HepG2 (cell line): ENCODE measurements at regions not wholly inside any gene's neighbourhood (a gene's known extent, or its start where the extent isn't known, plus 50 kb on each side); places are given as distances from the start of the nearest gene placed in this dataset.

Source experiments
- KLF11 ChIP-seq: IDR thresholded peaks from 2 replicates; pipeline ENCODE4 v1.6.1; 2016; ENCODE audit warnings: missing compliant biosample characterization
- KLF13 ChIP-seq: sonication (generic); formaldehyde crosslinking; IDR thresholded peaks from 2 replicates; pipeline ENCODE4 v1.4.0; 2020; ENCODE audit warnings: mild to moderate bottlenecking, missing genetic modification reagents
- MAFK ChIP-seq, 2 experiments: IDR thresholded peaks in 1 of 2; conservative IDR thresholded peaks in 1 of 2; 2 replicates each; pipeline ENCODE4 v1.6.1; 2011; ENCODE audit warnings: improper control_type of control experiment in 2 of 2, low read length in 2 of 2
- MIXL1 ChIP-seq: IDR thresholded peaks from 2 replicates; pipeline ENCODE4 v1.6.1; 2016
- NCOA2 ChIP-seq: sonication (generic); formaldehyde crosslinking; IDR thresholded peaks from 2 replicates; pipeline ENCODE4 v1.8.0; 2022; ENCODE audit warnings: inconsistent platforms
- NFATC3 ChIP-seq: sonication (generic); formaldehyde crosslinking; IDR thresholded peaks from 2 replicates; pipeline ENCODE4 v1.5.1; 2020; ENCODE audit warnings: mild to moderate bottlenecking, missing genetic modification reagents
- NFE2 ChIP-seq: sonication (generic); formaldehyde crosslinking; IDR thresholded peaks from 2 replicates; pipeline ENCODE4 v1.4.0; 2020; ENCODE audit warnings: missing genetic modification reagents
- PAX8 ChIP-seq: sonication (generic); formaldehyde crosslinking; IDR thresholded peaks from 2 replicates; pipeline ENCODE4 v1.8.0; 2022; ENCODE audit warnings: mild to moderate bottlenecking, missing genetic modification reagents, borderline replicate concordance
- PLSCR1 ChIP-seq: sonication (generic); formaldehyde crosslinking; IDR thresholded peaks from 2 replicates; pipeline ENCODE4 v1.5.0; 2020; ENCODE audit warnings: missing genetic modification reagents, mild to moderate bottlenecking, borderline replicate concordance
- SIN3A ChIP-seq: IDR thresholded peaks from 2 replicates; pipeline ENCODE4 v1.6.1; 2011; ENCODE audit warnings: low read depth, mild to moderate bottlenecking, control low read depth, low read length, borderline replicate concordance
- STAG1 ChIP-seq: sonication (generic); formaldehyde crosslinking; IDR thresholded peaks from 2 replicates; pipeline ENCODE4 v1.4.0; 2020; ENCODE audit warnings: missing genetic modification reagents
- ZNF138 ChIP-seq: sonication (generic); formaldehyde crosslinking; IDR thresholded peaks from 2 replicates; pipeline ENCODE4 v1.5.0; 2020; ENCODE audit warnings: mild to moderate bottlenecking, low read depth, missing genetic modification reagents
- ZNF142 ChIP-seq: sonication (generic); formaldehyde crosslinking; IDR thresholded peaks from 2 replicates; pipeline ENCODE4 v1.4.0; 2020; ENCODE audit warnings: missing genetic modification reagents

DNA sequence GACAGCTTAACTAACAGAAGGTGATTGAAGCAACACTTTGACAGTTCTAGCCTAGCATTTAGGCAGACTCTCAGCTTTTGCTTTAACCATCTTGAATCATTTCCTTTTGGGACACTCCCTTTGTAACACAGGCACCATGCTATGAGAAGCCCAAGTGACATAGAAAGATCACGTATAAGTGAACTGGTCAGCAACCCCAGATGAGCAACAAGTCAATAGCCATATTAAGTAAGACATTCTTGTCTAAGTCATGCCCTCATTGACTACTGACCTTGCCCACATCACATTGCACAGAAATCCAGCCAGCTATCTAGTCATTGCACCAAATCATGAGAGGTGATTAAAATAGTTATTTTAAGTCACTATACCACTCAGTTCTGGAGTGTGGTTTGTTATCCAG, 476.8 kb downstream of the TRHDE start (continued):
- TF ChIP-seq KLF13 (CRISPR knock-in tag): no peak
- TF ChIP-seq PAX8 (CRISPR knock-in tag): no peak
- no peak for TF ChIP-seq STAG1 (CRISPR knock-in tag)
- TF ChIP-seq ZNF142: no peak
- no peak for TF ChIP-seq PLSCR1 (CRISPR knock-in tag)
- TF ChIP-seq ZNF138 (CRISPR knock-in tag): no peak
- TF ChIP-seq NFE2 (CRISPR knock-in tag): no peak
- TF ChIP-seq SIN3A: no peak
- no peak for TF ChIP-seq NCOA2 (CRISPR knock-in tag)
- no peak for TF ChIP-seq MAFK (conservative IDR thresholded peaks at IDR 0.05 in 1 of 2, IDR thresholded peaks at IDR 0.05 in 1 of 2; ENCODE audit: low read length in 2 of 2)
- TF ChIP-seq KLF11 (CRISPR knock-in tag): no peak
- no peak for TF ChIP-seq NFATC3 (CRISPR knock-in tag)
- no peak for TF ChIP-seq MIXL1 (CRISPR knock-in tag)
